ENCODE measurements at regions not wholly inside any gene's neighbourhood (a gene's known extent, or its start where the extent isn't known, plus 50 kb on each side); places are given as distances from the start of the nearest gene placed in this dataset.

DNA sequence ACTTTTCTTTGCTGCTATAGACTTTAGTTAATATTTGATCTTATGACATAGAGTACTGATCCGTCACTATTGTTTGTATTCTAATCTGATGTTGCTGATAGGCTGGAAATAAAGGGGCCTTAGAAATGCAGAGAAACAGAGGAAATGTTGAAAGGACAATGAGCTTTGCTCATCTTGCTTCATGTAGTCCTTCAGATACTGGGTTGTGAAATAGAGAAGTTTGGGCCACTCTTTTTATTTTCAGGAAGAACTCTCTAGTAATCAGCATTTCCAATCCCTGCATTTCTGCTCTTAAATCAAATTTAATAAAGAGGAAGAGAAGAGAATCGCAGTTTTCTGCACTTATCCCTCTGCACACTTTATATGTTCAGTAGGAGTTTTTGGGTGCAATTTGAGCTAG lies 192.8 kb upstream of the THBS1 start:
- no peak overlapping the region for H2AFZ ChIP-seq (ENCODE audit: low read depth, low read length)
- H3K27me3 ChIP-seq (ENCODE audit: control insufficient read depth in 2 of 2, insufficient read depth in 2 of 2, low read length in 2 of 2), result no peaks in the 10 kb centered on the region
- DNase-seq (ENCODE audit: low read depth, low spot score) (no peak), FAIRE-seq (no peak)
- dilution Hi-C loops (cut with MboI; ENCODE audit: extremely low pct_ligation_motif_present, low sequenced_read_pairs) (no loop called here), intact Hi-C loops (cut with micrococcal nuclease) (no loop called here)
- H3K36me3 ChIP-seq (ENCODE audit: control insufficient read depth in 2 of 2, extremely low read depth in 1 of 2, insufficient read depth in 2 of 2, low read length in 2 of 2), result no peaks in the 10 kb centered on the region
- ChIA-PET CTCF (interaction anchor here (1.0 kb wide), 1 partner anchor 11 kb away, joined by 3 read pairs; no protein-coding TSS in a partner anchor), POLR2A (no interaction called here)
- peaks cover 3% of the 10 kb centered on the region for H3K4me1 ChIP-seq (ENCODE audit: control insufficient read depth, extremely low read depth, insufficient read depth, low read length)
- TF ChIP-seq POLR2AphosphoS5 (IDR thresholded peaks at IDR 0.05; ENCODE audit: insufficient read depth, low read depth, low read length) (no peak), POLR2A (IDR thresholded peaks at IDR 0.05; ENCODE audit: low read depth, low read length) (no peak), FOS (IDR thresholded peaks at IDR 0.05; ENCODE audit: borderline replicate concordance, insufficient read depth, low read length) (no peak), MYC (IDR thresholded peaks at IDR 0.05; ENCODE audit: low read depth, low read length) (no peak), EZH2 (IDR thresholded peaks at IDR 0.05; ENCODE audit: borderline replicate concordance, low read depth, low read length, severe bottlenecking) (no peak), GATA2 (IDR thresholded peaks at IDR 0.05; ENCODE audit: insufficient read depth, insufficient read length, low read depth, low read length) (no peak), CTCF (IDR thresholded peaks at IDR 0.05; ENCODE audit: extremely low read depth in 1 of 2, insufficient read depth in 1 of 2, low read depth in 1 of 2, low read length in 2 of 2) (no peak), JUN (IDR thresholded peaks at IDR 0.05; ENCODE audit: borderline replicate concordance, insufficient read depth, insufficient read length, low read depth) (no peak)
- TF ChIP-seq, protein P1, sequence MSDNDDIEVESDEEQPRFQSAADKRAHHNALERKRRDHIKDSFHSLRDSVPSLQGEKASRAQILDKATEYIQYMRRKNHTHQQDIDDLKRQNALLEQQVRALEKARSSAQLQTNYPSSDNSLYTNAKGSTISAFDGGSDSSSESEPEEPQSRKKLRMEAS (IDR thresholded peaks at IDR 0.05; ENCODE audit: insufficient read depth, insufficient read length), result no peak
- no peak overlapping the region for H3K9ac ChIP-seq (replicated peaks; ENCODE audit: extremely low read depth, insufficient read depth, low read length)
- H3K9me3 ChIP-seq (replicated peaks; ENCODE audit: control insufficient read depth, insufficient read depth, low read length), result no peaks in the 10 kb centered on the region
- H3K4me2 ChIP-seq (ENCODE audit: insufficient read depth, low read length), result no peak overlapping the region
- H3K9me1 ChIP-seq (replicated peaks; ENCODE audit: control insufficient read depth, extremely low read depth, insufficient read depth, low read length), result no peaks in the 10 kb centered on the region
- H3K4me3 ChIP-seq (replicated peaks in 1 of 3; ENCODE audit: insufficient read depth in 1 of 3, low read depth in 1 of 3, low read length in 3 of 3), result no peak overlapping the region
- no peaks in the 10 kb centered on the region for H3K79me2 ChIP-seq (ENCODE audit: control insufficient read depth, insufficient read depth, low read length)
- H4K20me1 ChIP-seq (replicated peaks; ENCODE audit: control insufficient read depth, extremely low read depth, insufficient read depth, low read length), result no peaks in the 10 kb centered on the region
- no peak overlapping the region for H3K27ac ChIP-seq (ENCODE audit: insufficient read depth, low read depth, low read length)
- no TSS peak for BruUV-seq (replicated peaks)

Data from endothelial cell of umbilical vein (primary cell).